HK-2 (cell line): ENCODE measurements at regions not wholly inside any gene's neighbourhood (a gene's known extent, or its start where the extent isn't known, plus 50 kb on each side); places are given as distances from the start of the nearest gene placed in this dataset.
"Not testable (repeated sequence)": the region's sequence is repeated elsewhere in the genome, so short reads cannot be mapped to it uniquely, and the experiment has no call there.

Experiments
- DNase-seq: peaks from one replicate; pipeline ENCODE4 v3.0.0-alpha.2; 2018; ENCODE audit not compliant: unreplicated experiment

- DNase-seq: no peak
These were observed 285.9 kb downstream of the BMP4 start for GRCh38 chr14:53670701-53671100.

GRCh38 chr14:53668897-53669296 lies 287.7 kb downstream of the BMP4 start:
- no peak for DNase-seq

- DNase-seq: no peak
These were observed 292.9 kb downstream of the BMP4 start for GRCh38 chr14:53663709-53664108.

- no peak for DNase-seq
These were observed 301.4 kb downstream of the BMP4 start for GRCh38 chr14:53655080-53655785.

GRCh38 chr14:53652068-53652467 lies 304.6 kb downstream of the BMP4 start:
- no peak for DNase-seq

- no peak for DNase-seq
These were observed 305.4 kb downstream of the BMP4 start for GRCh38 chr14:53651096-53651740.

GRCh38 chr14:53646925-53647324 lies 309.7 kb downstream of the BMP4 start:
- DNase-seq: no peak

GRCh38 chr14:53640695-53641094 lies 315.9 kb downstream of the BMP4 start:
- no peak for DNase-seq

GRCh38 chr14:53638966-53639365 lies 317.7 kb downstream of the BMP4 start:
- no peak for DNase-seq

- no peak for DNase-seq
These were observed 321.8 kb downstream of the BMP4 start for GRCh38 chr14:53634793-53635192.

GRCh38 chr14:53630336-53630735 lies 326.3 kb downstream of the BMP4 start:
- DNase-seq: no peak

GRCh38 chr14:53628732-53629430 lies 327.7 kb downstream of the BMP4 start:
- DNase-seq: no peak

- no peak for DNase-seq
These were observed 328.4 kb downstream of the BMP4 start for GRCh38 chr14:53628261-53628660.

GRCh38 chr14:53626761-53627160 lies 329.9 kb downstream of the BMP4 start:
- DNase-seq: no peak

GRCh38 chr14:53622447-53622846 lies 334.2 kb downstream of the BMP4 start:
- no peak for DNase-seq

- DNase-seq: no peak
These were observed 334.7 kb downstream of the BMP4 start for GRCh38 chr14:53621921-53622320.

GRCh38 chr14:53621433-53621832 lies 335.2 kb downstream of the BMP4 start:
- no peak for DNase-seq

- DNase-seq: no peak
These were observed 335.7 kb downstream of the BMP4 start for GRCh38 chr14:53620890-53621289.

GRCh38 chr14:53620317-53620716 lies 336.3 kb downstream of the BMP4 start:
- no peak for DNase-seq

- DNase-seq: no peak
These were observed 336.9 kb downstream of the BMP4 start for GRCh38 chr14:53619691-53620231.

- not testable (repeated sequence) for DNase-seq
These were observed 340.1 kb downstream of the BMP4 start for GRCh38 chr14:53616536-53616935.

GRCh38 chr14:53615252-53615651 lies 341.4 kb downstream of the BMP4 start:
- no peak for DNase-seq
